K562 (cell line): ENCODE measurements at regions not wholly inside any gene's neighbourhood (a gene's known extent, or its start where the extent isn't known, plus 50 kb on each side); places are given as distances from the start of the nearest gene placed in this dataset.

Source experiments
- ATAC-seq: fragments of 200-7000 bp; cut with Tn5 transposase; 3 replicates; pipeline ENCODE4 v1.9.1; 2020; ENCODE audit warnings: moderate library complexity
- BruUV-seq: library from RNA; stranded (reverse); fragments of 400-500 nt; replicated peaks from 2 replicates; lab custom pipeline; 2021; lab: Mats Ljungman, UMichigan
- CTCF ChIA-PET: fragments of 300-600 bp; formaldehyde crosslinking; extraction: SDS; loops from one replicate; lab custom pipeline; 2021; ENCODE audit warnings: low intra/inter-chr PET ratio; lab: Yijun Ruan, JAX
- POLR2A ChIA-PET: fragments of 300-600, 350-650 bp; sonication (Branson Sonifier 250); formaldehyde crosslinking; extraction: SDS; loops from one replicate; lab custom pipeline; 2021; ENCODE audit warnings: antibody characterized with exemption, inconsistent platforms; lab: Yijun Ruan, JAX
- DNase-seq, 4 experiments: peaks; one replicate each; pipeline versions ENCODE4 v3.0.0 to v3.0.0-alpha.2; 2011 to 2018; ENCODE audit warnings: low spot score in 3 of 4, mixed read lengths in 3 of 4; ENCODE audit errors: extremely low read depth in 1 of 4
- FAIRE-seq: peaks from 2 replicates; lab custom pipeline; 2011; peaks lifted over from hg19 to GRCh38; lab: Jason Lieb, UNC
- H2AFZ ChIP-seq: 2 replicates; pipeline ENCODE4 v1.6.0; 2011; ENCODE audit warnings: low read depth, low read length, control low read depth, inconsistent platforms
- H3K27ac ChIP-seq: fragments of 200-600 bp; 3 replicates; pipeline ENCODE4 v1.8.0; 2011; ENCODE audit warnings: low read depth, mild to moderate bottlenecking, control low read depth, inconsistent platforms, low read length, moderate library complexity, mixed read lengths; ENCODE audit errors: extremely low read depth
- H3K27me3 ChIP-seq, 2 experiments: fragments of 300-600 bp in 1 of 2; 2 replicates in 1 of 2; 3 replicates in 1 of 2; pipeline versions ENCODE4 v1.6.0 to v1.8.0; 2011; ENCODE audit warnings: inconsistent platforms in 2 of 2, low read length in 2 of 2, mild to moderate bottlenecking in 1 of 2, mixed read lengths in 1 of 2, moderate library complexity in 1 of 2; ENCODE audit not compliant: control insufficient read depth in 2 of 2, insufficient read depth in 2 of 2
- H3K36me3 ChIP-seq: fragments of 300-600 bp; 3 replicates; pipeline ENCODE4 v1.8.0; 2011; ENCODE audit warnings: mild to moderate bottlenecking, low read length, inconsistent platforms; ENCODE audit not compliant: control insufficient read depth, insufficient read depth
- H3K4me1 ChIP-seq, 2 experiments: fragments of 200-600 bp in 1 of 2; replicated peaks in 1 of 2; 2 replicates in 1 of 2; 3 replicates in 1 of 2; pipeline versions ENCODE4 v1.5.1 to v1.8.0; 2011; ENCODE audit warnings: inconsistent platforms in 2 of 2, low read length in 2 of 2, mild to moderate bottlenecking in 1 of 2, mixed read lengths in 1 of 2, moderate library complexity in 1 of 2; ENCODE audit not compliant: control insufficient read depth in 2 of 2, insufficient read depth in 2 of 2
- H3K4me2 ChIP-seq: 2 replicates; pipeline ENCODE4 v1.6.1; 2011; ENCODE audit warnings: low read length, control low read depth, inconsistent platforms, mixed read lengths; ENCODE audit not compliant: insufficient read depth
- H3K4me3 ChIP-seq: fragments of 200-600 bp; sonication (generic), shearing (Covaris generic); 2 replicates; pipeline ENCODE4 v1.5.1; 2016; ENCODE audit warnings: control low read depth, inconsistent platforms
- H3K79me2 ChIP-seq: fragments of 200-600 bp; 3 replicates; pipeline ENCODE4 v1.8.0; 2011; ENCODE audit warnings: low read length, inconsistent platforms; ENCODE audit not compliant: control insufficient read depth, insufficient read depth
- H3K9ac ChIP-seq, 2 experiments: 2 replicates each; pipeline versions ENCODE4 v1.6.0 to v1.6.1; 2011; ENCODE audit warnings: low read depth in 2 of 2, low read length in 2 of 2, control low read depth in 1 of 2, inconsistent platforms in 1 of 2, mild to moderate bottlenecking in 1 of 2, mixed read lengths in 1 of 2; ENCODE audit not compliant: insufficient read depth in 1 of 2
- H3K9me1 ChIP-seq: one replicate; pipeline ENCODE4 v1.6.0; 2011; ENCODE audit warnings: inconsistent platforms, mild to moderate bottlenecking, low read length, moderate library complexity; ENCODE audit not compliant: control insufficient read depth, insufficient read depth
- H3K9me3 ChIP-seq: replicated peaks from 2 replicates; pipeline ENCODE4 v1.5.1; 2011; ENCODE audit warnings: low read depth, low read length, inconsistent platforms; ENCODE audit not compliant: control insufficient read depth, insufficient read depth
- H4K20me1 ChIP-seq: replicated peaks from 2 replicates; pipeline ENCODE4 v1.6.1; 2011; ENCODE audit warnings: low read length, inconsistent platforms, mixed read lengths; ENCODE audit not compliant: control insufficient read depth, insufficient read depth
- HDAC6 ChIP-seq: IDR thresholded peaks from 2 replicates; pipeline ENCODE4 v1.6.1; 2012; ENCODE audit warnings: low read depth, mild to moderate bottlenecking, control low read depth, inconsistent platforms, low read length, moderate library complexity
- HMG20B ChIP-seq: fragments of 250-450 bp; sonication (Bioruptor Pico); IDR thresholded peaks from 2 replicates; pipeline ENCODE4 v1.5.0; 2021; ENCODE audit warnings: mild to moderate bottlenecking
- MXD1 ChIP-seq: fragments of 250-450 bp; sonication (Bioruptor Pico); IDR thresholded peaks from 2 replicates; pipeline ENCODE4 v1.8.0; 2021; ENCODE audit warnings: borderline replicate concordance, mild to moderate bottlenecking, moderate library complexity; ENCODE audit not compliant: poor library complexity, severe bottlenecking
- PCBP1 ChIP-seq: fragments of 200-400 bp; formaldehyde crosslinking; IDR thresholded peaks from 2 replicates; pipeline ENCODE4 v1.6.1; 2018; ENCODE audit warnings: mild to moderate bottlenecking, low read depth, low read length; ENCODE audit not compliant: poor library complexity, severe bottlenecking
- SAFB2 ChIP-seq: fragments of 200-400 bp; formaldehyde crosslinking; IDR thresholded peaks from 2 replicates; pipeline ENCODE4 v1.6.1; 2018; ENCODE audit warnings: borderline replicate concordance, low read length, low read depth, moderate library complexity; ENCODE audit not compliant: severe bottlenecking
- THRB ChIP-seq: fragments of 450-650 bp; formaldehyde crosslinking; conservative IDR thresholded peaks from 2 replicates; pipeline ENCODE4 v1.4.0; 2022; ENCODE audit warnings: mild to moderate bottlenecking, missing genetic modification characterization
- ZNF347 ChIP-seq: fragments of 450-650 bp; formaldehyde crosslinking; IDR thresholded peaks from 2 replicates; pipeline ENCODE4 v1.4.0; 2020; ENCODE audit warnings: low read depth, mild to moderate bottlenecking, moderate library complexity
- ZNF592 ChIP-seq: fragments of 450-650 bp; IDR thresholded peaks from 2 replicates; pipeline ENCODE4 v1.6.1; 2017; ENCODE audit warnings: antibody characterized with exemption, mild to moderate bottlenecking
- WGBS: fragments of 100-300 bp; shearing (Covaris generic); methylation state at CpG from one replicate; pipeline ENCODE4 v1.1.6; 2016; ENCODE audit warnings: low coverage, mixed read lengths; ENCODE audit not compliant: insufficient coverage; ENCODE audit errors: missing lambda C conversion rate; 5-methylcytosine and 5-hydroxymethylcytosine counted together
- in situ Hi-C: fragments of 300-500 bp; cut with MboI; formaldehyde crosslinking; loops from 4 replicates; pipeline ENCODE4 v1.15.0; 2018; ENCODE audit warnings: inconsistent platforms, mixed read lengths
- intact Hi-C: fragments of 100-400 bp; cut with micrococcal nuclease; formaldehyde crosslinking; loops from 2 replicates; pipeline ENCODE4 v1.14.2; 2022

- H2AFZ ChIP-seq: no peak overlapping the region
- ChIA-PET CTCF (no interaction called here), POLR2A (no interaction called here)
- H3K4me3 ChIP-seq: no peak overlapping the region
- H4K20me1 ChIP-seq: no peaks in the 10 kb centered on the region
- no peaks in the 10 kb centered on the region for H3K27me3 ChIP-seq
- no peak for FAIRE-seq
- H3K36me3 ChIP-seq: no peaks in the 10 kb centered on the region
- no peaks in the 10 kb centered on the region for H3K9me1 ChIP-seq
- no peak overlapping the region for H3K4me2 ChIP-seq
- DNase-seq: no peak
- intact Hi-C loops (no loop called here), in situ Hi-C loops (no loop called here)
- ATAC-seq: no peak
- no TSS peak for BruUV-seq
- H3K4me1 ChIP-seq: no peaks in the 10 kb centered on the region
- H3K9me3 ChIP-seq: no peaks in the 10 kb centered on the region; the same call in 1 of the 2 replicates
- no peak overlapping the region for H3K27ac ChIP-seq
- no peaks in the 10 kb centered on the region for H3K79me2 ChIP-seq
- no peak overlapping the region for H3K9ac ChIP-seq
- no peak for TF ChIP-seq HMG20B
- TF ChIP-seq ZNF347 (CRISPR knock-in tag): no peak
- no peak for TF ChIP-seq ZNF592
- no peak for TF ChIP-seq PCBP1
- no peak for TF ChIP-seq MXD1 (CRISPR knock-in tag)
- TF ChIP-seq HDAC6: no peak
- no peak for TF ChIP-seq THRB (CRISPR knock-in tag)
- no peak for TF ChIP-seq SAFB2
- WGBS: 0% methylated on average over 1 of the region's 1 CpG
These were observed 280.8 kb downstream of the CENPW start for GRCh38 chr6:126620719-126621118.
